B cell (primary cell): ENCODE measurements at regions not wholly inside any gene's neighbourhood (a gene's known extent, or its start where the extent isn't known, plus 50 kb on each side); places are given as distances from the start of the nearest gene placed in this dataset.

ENCODE experiments used
- ATAC-seq: fragments of 200-7000 bp; cut with Tn5 transposase; one replicate; pipeline ENCODE4 v1.10.0; 2021; ENCODE audit warnings: low read depth, mild to moderate bottlenecking, moderate number of reproducible peaks, moderate library complexity
- CTCF ChIA-PET: fragments of 350-600 bp; sonication (Branson Sonifier 250); formaldehyde crosslinking; loops from one replicate; lab custom pipeline; 2021; ENCODE audit warnings: antibody characterized with exemption, inconsistent platforms; lab: Charles Lee
- POLR2A ChIA-PET: fragments of 350-600 bp; sonication (Branson Sonifier 250); formaldehyde crosslinking; loops from one replicate; lab custom pipeline; 2021; ENCODE audit warnings: antibody characterized with exemption; lab: Charles Lee
- DNase-seq: peaks from one replicate; pipeline ENCODE4 v3.0.0; 2013
- H2AFZ ChIP-seq: 2 replicates; pipeline ENCODE4 v1.6.1; 2012; ENCODE audit warnings: mild to moderate bottlenecking, low read depth, low read length; ENCODE audit not compliant: insufficient read depth, poor library complexity, severe bottlenecking
- H3K27ac ChIP-seq, 2 donors: 1 replicate in 1 of 2; 2 replicates in 1 of 2; pipeline ENCODE4 v1.5.1; 2012 to 2013; ENCODE audit warnings: low read length in 2 of 2, mild to moderate bottlenecking in 2 of 2, moderate library complexity in 1 of 2
- H3K27me3 ChIP-seq, 4 experiments: fragments of 200-600 bp in 1 of 4; sonication (generic) in 1 of 4; replicated peaks in 1 of 4; 1 replicate in 2 of 4; 2 replicates in 2 of 4; pipeline versions ENCODE4 v1.6.1 to v1.7.0; 2013 to 2016; ENCODE audit warnings: low read length in 3 of 4, mild to moderate bottlenecking in 2 of 4, mixed read lengths in 1 of 4, moderate library complexity in 1 of 4; ENCODE audit not compliant: insufficient read depth in 4 of 4, control insufficient read depth in 3 of 4; ENCODE audit errors: control extremely low read depth in 1 of 4
- H3K36me3 ChIP-seq, 2 experiments: replicated peaks in 1 of 2; 1 replicate in 1 of 2; 2 replicates in 1 of 2; pipeline versions ENCODE4 v1.6.1 to v1.7.1; 2013; ENCODE audit warnings: low read length in 1 of 2; ENCODE audit not compliant: insufficient read depth in 2 of 2, control insufficient read depth in 1 of 2; ENCODE audit errors: control extremely low read depth in 1 of 2, extremely low read depth in 1 of 2
- H3K4me1 ChIP-seq, 2 donors: fragments of 200-600 bp in 1 of 2; sonication (generic) in 1 of 2; 1 replicate in 1 of 2; 2 replicates in 1 of 2; pipeline versions ENCODE4 v1.5.1 to v1.6.1; 2013 to 2017; ENCODE audit warnings: low read length in 2 of 2; ENCODE audit not compliant: control insufficient read depth in 2 of 2, insufficient read depth in 2 of 2
- H3K4me2 ChIP-seq: replicated peaks from 2 replicates; pipeline ENCODE3; 2012; ENCODE audit warnings: mild to moderate bottlenecking, low read depth, low read length; ENCODE audit not compliant: poor library complexity, severe bottlenecking
- H3K4me3 ChIP-seq, 5 experiments: fragments of 200-600 bp in 1 of 5; sonication (generic) in 1 of 5; 1 replicate in 3 of 5; 2 replicates in 2 of 5; pipeline versions ENCODE4 v1.5.1 to v1.7.0; 2011 to 2016; ENCODE audit warnings: low read length in 4 of 5, mild to moderate bottlenecking in 4 of 5, low read depth in 2 of 5, control low read depth in 1 of 5, moderate library complexity in 1 of 5; ENCODE audit not compliant: insufficient read depth in 1 of 5; ENCODE audit errors: control extremely low read depth in 1 of 5, extremely low read depth in 1 of 5
- H3K79me2 ChIP-seq: fragments of 200-600 bp; sonication (generic); one replicate; pipeline ENCODE4 v1.6.0; 2016; ENCODE audit warnings: low read length; ENCODE audit not compliant: control insufficient read depth, insufficient read depth
- H3K9ac ChIP-seq: fragments of 200-600 bp; sonication (generic); 2 replicates; pipeline ENCODE4 v1.6.1; 2017; ENCODE audit warnings: mild to moderate bottlenecking, low read length, moderate library complexity
- H3K9me3 ChIP-seq, 3 donors: one replicate each; pipeline versions ENCODE4 v1.6.1 to v1.7.1; 2013; ENCODE audit warnings: low read length in 2 of 3; ENCODE audit not compliant: control insufficient read depth in 2 of 3, insufficient read depth in 1 of 3; ENCODE audit errors: control extremely low read depth in 1 of 3
- H4K20me1 ChIP-seq: 2 replicates; pipeline ENCODE4 v1.6.0; 2012; ENCODE audit warnings: mild to moderate bottlenecking, low read length; ENCODE audit not compliant: insufficient read depth, control insufficient read depth, poor library complexity, severe bottlenecking
- H3K27ac Mint-ChIP-seq: one replicate; pipeline ENCODE4 v1.8.0; 2021; ENCODE audit warnings: mixed read lengths
- H3K27me3 Mint-ChIP-seq: one replicate; pipeline ENCODE4 v1.8.0; 2021; ENCODE audit warnings: mixed read lengths
- H3K4me1 Mint-ChIP-seq: one replicate; pipeline ENCODE4 v1.8.0; 2021; ENCODE audit warnings: mixed read lengths
- H3K4me3 Mint-ChIP-seq: one replicate; pipeline ENCODE4 v1.8.0; 2021; ENCODE audit warnings: mixed read lengths
- H3K9me3 Mint-ChIP-seq: one replicate; pipeline ENCODE4 v1.8.0; 2022; ENCODE audit warnings: mixed read lengths; ENCODE audit not compliant: insufficient read depth
- EZH2 ChIP-seq: IDR thresholded peaks from 2 replicates; pipeline ENCODE4 v1.6.1; 2012; ENCODE audit warnings: borderline replicate concordance, low read depth, mild to moderate bottlenecking, moderate library complexity, low read length; ENCODE audit not compliant: insufficient read depth, poor library complexity, severe bottlenecking
- WGBS: methylation state at CpG from one replicate; pipeline ENCODE4 v1.1.5; 2013; ENCODE audit warnings: missing lambda C conversion rate; ENCODE audit not compliant: insufficient coverage; 5-methylcytosine and 5-hydroxymethylcytosine counted together
- intact Hi-C: fragments of 100-400 bp; cut with micrococcal nuclease; formaldehyde crosslinking; loops from one replicate; pipeline ENCODE4 v1.10.0; 2022
- TF ChIP-seq, protein P1 (sequence below): fragments of 200-600 bp; IDR thresholded peaks from one replicate; pipeline ENCODE4 v1.8.0; 2022; ENCODE audit warnings: antibody characterized with exemption, mild to moderate bottlenecking

DNA sequence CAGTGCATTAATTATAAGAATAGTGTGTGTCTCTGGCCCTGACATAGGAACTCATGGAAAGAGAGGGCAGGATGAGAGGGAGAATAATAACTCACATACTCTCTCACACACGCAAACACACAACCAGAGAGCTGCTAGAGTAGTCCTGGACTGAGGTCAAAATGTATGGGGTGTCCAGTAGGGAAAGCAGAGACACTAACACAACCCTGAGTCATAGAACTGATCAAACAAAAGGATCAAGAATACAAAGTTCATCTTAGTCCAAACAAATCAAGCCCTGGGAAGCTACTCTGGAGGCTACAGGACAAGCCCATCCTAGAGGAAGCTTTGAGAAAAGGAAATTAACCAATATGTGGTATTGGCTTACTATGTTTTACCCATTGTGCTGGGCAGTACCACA is 178.5 kb upstream of the GUCY1A2 start:
- Mint-ChIP-seq H3K4me3 (no peak overlapping the region), H3K4me1 (no peaks in the 10 kb centered on the region), H3K27ac (no peak overlapping the region), H3K9me3 (peaks cover 10% of the 10 kb centered on the region), H3K27me3 (no peaks in the 10 kb centered on the region)
- Histone ChIP-seq H3K79me2 (no peaks in the 10 kb centered on the region), H3K4me3 (no peak overlapping the region), H3K27ac (no peak overlapping the region), H2AFZ (no peak overlapping the region), H3K9ac (no peak overlapping the region), H3K36me3 (no peaks in the 10 kb centered on the region), H3K4me2 (no peak overlapping the region), H3K9me3 (peaks cover 0 to 5% (median 3%) of the 10 kb centered on the region in 3 donors), H3K27me3 (no peaks in the 10 kb centered on the region), H4K20me1 (no peaks in the 10 kb centered on the region), H3K4me1 (no peaks in the 10 kb centered on the region)
- DNase-seq = no peak
- intact Hi-C loops = no loop called here
- ChIA-PET POLR2A (no interaction called here), CTCF (no interaction called here)
- ATAC-seq = no peak
- TF ChIP-seq EZH2 = no peak
- TF ChIP-seq, protein P1, sequence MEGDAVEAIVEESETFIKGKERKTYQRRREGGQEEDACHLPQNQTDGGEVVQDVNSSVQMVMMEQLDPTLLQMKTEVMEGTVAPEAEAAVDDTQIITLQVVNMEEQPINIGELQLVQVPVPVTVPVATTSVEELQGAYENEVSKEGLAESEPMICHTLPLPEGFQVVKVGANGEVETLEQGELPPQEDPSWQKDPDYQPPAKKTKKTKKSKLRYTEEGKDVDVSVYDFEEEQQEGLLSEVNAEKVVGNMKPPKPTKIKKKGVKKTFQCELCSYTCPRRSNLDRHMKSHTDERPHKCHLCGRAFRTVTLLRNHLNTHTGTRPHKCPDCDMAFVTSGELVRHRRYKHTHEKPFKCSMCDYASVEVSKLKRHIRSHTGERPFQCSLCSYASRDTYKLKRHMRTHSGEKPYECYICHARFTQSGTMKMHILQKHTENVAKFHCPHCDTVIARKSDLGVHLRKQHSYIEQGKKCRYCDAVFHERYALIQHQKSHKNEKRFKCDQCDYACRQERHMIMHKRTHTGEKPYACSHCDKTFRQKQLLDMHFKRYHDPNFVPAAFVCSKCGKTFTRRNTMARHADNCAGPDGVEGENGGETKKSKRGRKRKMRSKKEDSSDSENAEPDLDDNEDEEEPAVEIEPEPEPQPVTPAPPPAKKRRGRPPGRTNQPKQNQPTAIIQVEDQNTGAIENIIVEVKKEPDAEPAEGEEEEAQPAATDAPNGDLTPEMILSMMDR = no peak
- no CpG with 5 or more reads among the region's 1 CpG for WGBS

- no peaks in the 10 kb centered on the region for H3K27me3 Mint-ChIP-seq
- TF ChIP-seq, protein P1 = no peak
- TF ChIP-seq EZH2 = no peak
- no peaks in the 10 kb centered on the region for H3K4me1 Mint-ChIP-seq
- DNase-seq (no peak), ATAC-seq (no peak)
- no peak overlapping the region for H3K27ac Mint-ChIP-seq
- Histone ChIP-seq H2AFZ (no peak overlapping the region), H3K4me2 (no peak overlapping the region), H3K4me3 (no peak overlapping the region), H3K36me3 (no peaks in the 10 kb centered on the region), H3K9ac (no peak overlapping the region), H3K79me2 (no peaks in the 10 kb centered on the region), H3K27ac (no peak overlapping the region), H3K27me3 (no peaks in the 10 kb centered on the region), H3K9me3 (no peaks in the 10 kb centered on the region), H4K20me1 (no peaks in the 10 kb centered on the region), H3K4me1 (no peaks in the 10 kb centered on the region)
- H3K9me3 Mint-ChIP-seq = no peaks in the 10 kb centered on the region
- intact Hi-C loops = no loop called here
- CTCF ChIA-PET = no interaction called here
- POLR2A ChIA-PET = no interaction called here
- no peak overlapping the region for H3K4me3 Mint-ChIP-seq
These were observed 166.7 kb upstream of the GUCY1A2 start for GRCh38 chr11:107184986-107185385.
